22Rv1 (cell line): ENCODE measurements at regions not wholly inside any gene's neighbourhood (a gene's known extent, or its start where the extent isn't known, plus 50 kb on each side); places are given as distances from the start of the nearest gene placed in this dataset.

Experiments
- CTCF ChIP-seq: fragments of 450-650 bp; IDR thresholded peaks from 2 replicates; pipeline ENCODE4 v1.5.1; 2017; ENCODE audit warnings: mild to moderate bottlenecking
- ZFX ChIP-seq: fragments of 450-650 bp; IDR thresholded peaks from 2 replicates; pipeline ENCODE4 v1.6.1; 2017; ENCODE audit warnings: antibody characterized with exemption, borderline replicate concordance

- TF ChIP-seq ZFX (no peak), CTCF (no peak)
Measured at GRCh38 chr9:82488313-82489200, 500.0 kb downstream of the SPATA31D1 start.
